H1 (cell line): ENCODE measurements at regions not wholly inside any gene's neighbourhood (a gene's known extent, or its start where the extent isn't known, plus 50 kb on each side); places are given as distances from the start of the nearest gene placed in this dataset.

Source experiments
- CTCF ChIA-PET: fragments of 300-600 bp; sonication (Branson Sonifier 250); formaldehyde crosslinking; loops from one replicate; lab custom pipeline; 2021; ENCODE audit not compliant: partially characterized antibody; lab: Charles Lee
- POLR2A ChIA-PET: fragments of 300-600 bp; sonication (Branson Sonifier 250); formaldehyde crosslinking; loops from one replicate; lab custom pipeline; 2021; ENCODE audit warnings: inconsistent platforms; ENCODE audit not compliant: partially characterized antibody; lab: Charles Lee
- DNase-seq, 2 experiments: peaks; one replicate each; pipeline versions ENCODE4 v3.0.0 to v3.0.0-alpha.2; 2010 to 2022; ENCODE audit warnings: low spot score in 2 of 2, low read depth in 1 of 2, mixed read lengths in 1 of 2
- FAIRE-seq: peaks from 2 replicates; lab custom pipeline; 2011; peaks lifted over from hg19 to GRCh38; lab: Jason Lieb, UNC
- H2AFZ ChIP-seq: 2 replicates; pipeline ENCODE4 v1.8.1; 2012; ENCODE audit warnings: low read length, inconsistent platforms
- H2AK5ac ChIP-seq: 2 replicates; pipeline ENCODE4 v1.6.1; 2013; ENCODE audit warnings: low read depth, low read length
- H2BK120ac ChIP-seq: replicated peaks from 2 replicates; pipeline ENCODE3; 2013; ENCODE audit warnings: low read depth, low read length, inconsistent platforms
- H2BK12ac ChIP-seq: 2 replicates; pipeline ENCODE4 v1.6.1; 2013; ENCODE audit warnings: low read depth, low read length
- H2BK15ac ChIP-seq: 2 replicates; pipeline ENCODE4 v1.6.1; 2013; ENCODE audit warnings: low read length
- H2BK20ac ChIP-seq: 2 replicates; pipeline ENCODE4 v1.6.1; 2013; ENCODE audit warnings: low read length
- H2BK5ac ChIP-seq: 2 replicates; pipeline ENCODE4 v1.6.1; 2013; ENCODE audit warnings: low read depth, low read length
- H3K14ac ChIP-seq: 2 replicates; pipeline ENCODE4 v1.6.1; 2013; ENCODE audit warnings: inconsistent platforms; ENCODE audit not compliant: insufficient read length
- H3K18ac ChIP-seq: 2 replicates; pipeline ENCODE4 v1.6.1; 2013; ENCODE audit warnings: low read length; ENCODE audit errors: extremely low read depth
- H3K23ac ChIP-seq: 2 replicates; pipeline ENCODE4 v1.6.1; 2013; ENCODE audit warnings: inconsistent platforms; ENCODE audit not compliant: insufficient read length
- H3K23me2 ChIP-seq: 2 replicates; pipeline ENCODE4 v1.6.1; 2013; ENCODE audit warnings: low read depth, low read length
- H3K27ac ChIP-seq: 2 replicates; pipeline ENCODE4 v1.6.1; 2011; ENCODE audit warnings: low read depth, low read length, inconsistent platforms
- H3K27me3 ChIP-seq, 4 experiments: replicated peaks in 1 of 4; 1 replicate in 1 of 4; 2 replicates in 3 of 4; pipeline versions ENCODE4 v1.6.1 to v1.8.1; 2011 to 2013; ENCODE audit warnings: low read length in 3 of 4, mild to moderate bottlenecking in 3 of 4, inconsistent platforms in 2 of 4, mixed read lengths in 2 of 4, moderate library complexity in 1 of 4; ENCODE audit not compliant: control insufficient read depth in 3 of 4, insufficient read depth in 3 of 4; ENCODE audit errors: extremely low read depth in 1 of 4
- H3K36me3 ChIP-seq, 4 experiments: 2 replicates each; pipeline versions ENCODE4 v1.6.1 to v1.8.1; 2011 to 2013; ENCODE audit warnings: mild to moderate bottlenecking in 4 of 4, low read length in 3 of 4, moderate library complexity in 2 of 4, control low read depth in 1 of 4, inconsistent platforms in 1 of 4; ENCODE audit not compliant: insufficient read depth in 4 of 4, control insufficient read depth in 2 of 4
- H3K4ac ChIP-seq: replicated peaks from 2 replicates; pipeline ENCODE3; 2013; ENCODE audit warnings: low read length, low read depth, mixed read lengths, inconsistent platforms; ENCODE audit not compliant: insufficient read length
- H3K4me1 ChIP-seq, 4 experiments: replicated peaks in 1 of 4; 1 replicate in 1 of 4; 2 replicates in 3 of 4; pipeline versions ENCODE4 v1.6.1 to v1.8.1; 2011 to 2013; ENCODE audit warnings: low read length in 3 of 4, inconsistent platforms in 2 of 4, mixed read lengths in 1 of 4; ENCODE audit not compliant: insufficient read depth in 4 of 4, control insufficient read depth in 3 of 4
- H3K4me2 ChIP-seq, 2 experiments: 2 replicates each; pipeline versions ENCODE4 v1.6.1 to v1.8.1; 2011 to 2013; ENCODE audit warnings: low read depth in 2 of 2, low read length in 2 of 2, control low read depth in 1 of 2, inconsistent platforms in 1 of 2, mild to moderate bottlenecking in 1 of 2; ENCODE audit not compliant: insufficient read depth in 1 of 2
- H3K4me3 ChIP-seq, 4 experiments: fragments of 200-600, 300-600 bp in 1 of 4; sonication (generic), shearing (Covaris generic), sonication (Bioruptor Twin) in 1 of 4; 2 replicates each; pipeline versions ENCODE4 v1.5.1 to v1.8.1; 2011 to 2016; ENCODE audit warnings: low read length in 4 of 4, low read depth in 3 of 4, control low read depth in 2 of 4, inconsistent platforms in 2 of 4, mild to moderate bottlenecking in 2 of 4, mixed read lengths in 1 of 4, moderate library complexity in 1 of 4; ENCODE audit not compliant: insufficient read depth in 2 of 4; ENCODE audit errors: extremely low read depth in 1 of 4
- H3K56ac ChIP-seq: replicated peaks from 2 replicates; pipeline ENCODE3; 2013; ENCODE audit warnings: low read depth, mild to moderate bottlenecking, mixed read lengths, low read length, inconsistent platforms; ENCODE audit not compliant: insufficient read length
- H3K79me1 ChIP-seq: 2 replicates; pipeline ENCODE4 v1.6.1; 2013; ENCODE audit warnings: low read depth, low read length, control low read depth
- H3K79me2 ChIP-seq, 2 experiments: 2 replicates each; pipeline versions ENCODE4 v1.6.1 to v1.8.1; 2012 to 2013; ENCODE audit warnings: low read length in 2 of 2, mild to moderate bottlenecking in 2 of 2, inconsistent platforms in 1 of 2; ENCODE audit not compliant: insufficient read depth in 2 of 2, control insufficient read depth in 1 of 2
- H3K9ac ChIP-seq, 4 experiments: replicated peaks in 1 of 4; 1 replicate in 1 of 4; 2 replicates in 3 of 4; pipeline versions ENCODE4 v1.6.1 to v1.8.1; 2011 to 2013; ENCODE audit warnings: low read depth in 3 of 4, low read length in 3 of 4, control low read depth in 2 of 4, mild to moderate bottlenecking in 2 of 4, moderate library complexity in 2 of 4, inconsistent platforms in 1 of 4; ENCODE audit errors: extremely low read depth in 1 of 4
- H3K9me3 ChIP-seq, 2 experiments: 2 replicates each; pipeline versions ENCODE4 v1.6.1 to v1.8.1; 2012 to 2013; ENCODE audit warnings: mild to moderate bottlenecking in 2 of 2, moderate library complexity in 2 of 2, control low read depth in 1 of 2, inconsistent platforms in 1 of 2, low read depth in 1 of 2, low read length in 1 of 2, mixed read lengths in 1 of 2; ENCODE audit not compliant: insufficient read depth in 2 of 2
- H4K20me1 ChIP-seq, 2 experiments: replicated peaks in 1 of 2; 2 replicates each; pipeline versions ENCODE3 to v1.8.1; 2011 to 2013; ENCODE audit warnings: inconsistent platforms in 2 of 2, low read length in 2 of 2, mild to moderate bottlenecking in 1 of 2; ENCODE audit not compliant: insufficient read depth in 2 of 2, control insufficient read depth in 1 of 2
- H4K5ac ChIP-seq: 2 replicates; pipeline ENCODE4 v1.6.1; 2013; ENCODE audit warnings: low read length, low read depth, mixed read lengths, inconsistent platforms; ENCODE audit not compliant: insufficient read length
- H4K8ac ChIP-seq: 2 replicates; pipeline ENCODE4 v1.8.0; 2013; ENCODE audit warnings: mild to moderate bottlenecking, moderate library complexity, low read length, inconsistent platforms; ENCODE audit not compliant: insufficient read depth; ENCODE audit errors: extremely low read depth
- H4K91ac ChIP-seq: replicated peaks from 2 replicates; pipeline ENCODE3; 2013; ENCODE audit warnings: low read length, mixed read lengths, inconsistent platforms; ENCODE audit not compliant: insufficient read length
- ASH2L ChIP-seq: fragments of 200-600, 300-600 bp; sonication (generic); IDR thresholded peaks from one replicate; pipeline ENCODE4 v1.7.1; 2017; ENCODE audit warnings: low read length
- CBX5 ChIP-seq: fragments of 300-800, 300-1000 bp; sonication (generic); IDR thresholded peaks from 2 replicates; pipeline ENCODE4 v1.7.1; 2016; ENCODE audit warnings: antibody characterized with exemption, low read length, low read depth
- HDAC6 ChIP-seq: IDR thresholded peaks from one replicate; pipeline ENCODE4 v1.7.1; 2012; ENCODE audit warnings: low read depth, mild to moderate bottlenecking, inconsistent platforms, low read length, moderate library complexity
- JUN ChIP-seq: IDR thresholded peaks from 2 replicates; pipeline ENCODE4 v1.6.1; 2011; ENCODE audit warnings: low read depth, mild to moderate bottlenecking, improper control_type of control experiment, low read length
- KDM1A ChIP-seq: fragments of 200-600, 300-600 bp; sonication (generic); IDR thresholded peaks from 2 replicates; pipeline ENCODE4 v1.7.1; 2016; ENCODE audit warnings: mild to moderate bottlenecking, low read length, borderline replicate concordance
- SAP30 ChIP-seq: fragments of 300-600 bp; sonication (generic); IDR thresholded peaks from 2 replicates; pipeline ENCODE4 v1.7.1; 2012; ENCODE audit warnings: low read length, moderate library complexity, mild to moderate bottlenecking, inconsistent platforms; ENCODE audit not compliant: insufficient read depth, insufficient replicate concordance
- SP1 ChIP-seq: IDR thresholded peaks from 2 replicates; pipeline ENCODE4 v1.6.1; 2011; ENCODE audit warnings: low read depth, low read length
- SUZ12 ChIP-seq: fragments of 200-600 bp; sonication (generic); IDR thresholded peaks from 2 replicates; pipeline ENCODE4 v1.6.1; 2012; ENCODE audit warnings: mild to moderate bottlenecking, inconsistent platforms, low read length, moderate library complexity, mixed read lengths
- TBP ChIP-seq: IDR thresholded peaks from 2 replicates; pipeline ENCODE4 v1.6.1; 2011; ENCODE audit warnings: low read depth, low read length, improper control_type of control experiment
- TEAD4 ChIP-seq: IDR thresholded peaks from 2 replicates; pipeline ENCODE4 v1.6.1; 2012; ENCODE audit warnings: low read depth, low read length, inconsistent platforms, mixed read lengths
- ZNF274 ChIP-seq: IDR thresholded peaks from 2 replicates; pipeline ENCODE4 v1.7.0; 2012; ENCODE audit warnings: low read length, borderline replicate concordance; ENCODE audit errors: extremely low read depth
- TF ChIP-seq, protein P1 (sequence below), 3 experiments: IDR thresholded peaks; 1 replicate in 2 of 3; 2 replicates in 1 of 3; pipeline versions ENCODE4 v1.5.1 to v1.6.1; 2011; ENCODE audit warnings: low read length in 3 of 3, mild to moderate bottlenecking in 3 of 3, inconsistent platforms in 2 of 3, low read depth in 1 of 3, moderate library complexity in 1 of 3; ENCODE audit not compliant: insufficient read depth in 1 of 3; ENCODE audit errors: control extremely low read depth in 1 of 3

DNA sequence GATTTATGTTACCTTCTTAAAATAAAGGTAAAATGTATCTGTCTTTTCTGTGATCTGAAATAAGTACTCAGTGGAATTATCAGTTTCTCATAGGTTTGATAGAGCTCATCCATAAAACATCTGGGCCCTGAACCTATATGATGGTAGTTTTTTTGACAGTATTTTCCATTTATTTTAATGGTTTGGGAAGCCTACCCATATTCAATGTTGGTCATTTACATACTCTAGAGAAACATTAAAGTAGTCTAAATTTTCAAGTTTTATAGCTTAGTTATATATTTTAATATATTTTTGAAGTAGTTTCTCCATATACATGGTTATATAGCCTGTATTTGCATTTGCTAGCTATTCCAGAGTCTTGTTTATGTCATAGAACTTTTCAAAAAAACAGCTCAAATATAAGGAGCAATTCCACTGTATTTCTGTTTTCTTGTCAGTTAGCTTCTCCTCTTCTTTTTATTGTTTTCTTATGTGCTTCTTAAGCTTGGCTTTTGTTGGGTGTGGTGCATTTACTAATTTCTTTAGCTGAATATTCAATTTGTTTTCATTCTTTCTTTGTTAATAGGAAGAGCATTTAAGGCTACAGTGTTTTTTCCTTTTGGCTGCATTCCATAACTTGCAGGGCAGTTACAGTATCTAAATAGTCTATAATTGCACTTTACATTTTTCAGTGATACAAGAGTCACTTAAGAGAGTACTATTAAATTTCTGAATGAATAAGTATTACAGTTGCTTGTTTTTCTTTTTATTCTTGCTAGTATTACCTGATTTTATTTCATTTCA is 181.4 kb downstream of the DKK2 start:
- Histone ChIP-seq H4K20me1 (no peaks in the 10 kb centered on the region), H3K27me3 (no peaks in the 10 kb centered on the region), H3K4me3 (no peak overlapping the region), H3K18ac (no peak overlapping the region), H3K9me3 (no peaks in the 10 kb centered on the region), H3K79me1 (no peaks in the 10 kb centered on the region), H2BK120ac (no peak overlapping the region), H3K36me3 (no peaks in the 10 kb centered on the region), H4K5ac (no peak overlapping the region), H3K4ac (no peak overlapping the region), H2AFZ (no peak overlapping the region), H3K4me1 (no peaks in the 10 kb centered on the region), H3K14ac (no peak overlapping the region), H3K9ac (no peak overlapping the region), H2AK5ac (no peak overlapping the region), H2BK15ac (no peak overlapping the region), H3K79me2 (no peaks in the 10 kb centered on the region), H3K56ac (no peak overlapping the region), H4K91ac (no peak overlapping the region), H3K4me2 (no peak overlapping the region), H2BK12ac (no peak overlapping the region), H3K23me2 (no peaks in the 10 kb centered on the region), H2BK20ac (no peak overlapping the region), H2BK5ac (no peak overlapping the region), H3K27ac (no peak overlapping the region), H3K23ac (no peak overlapping the region), H4K8ac (no peak overlapping the region)
- DNase-seq (no peak), FAIRE-seq (no peak)
- TF ChIP-seq CBX5 = no peak
- TF ChIP-seq, protein P1, sequence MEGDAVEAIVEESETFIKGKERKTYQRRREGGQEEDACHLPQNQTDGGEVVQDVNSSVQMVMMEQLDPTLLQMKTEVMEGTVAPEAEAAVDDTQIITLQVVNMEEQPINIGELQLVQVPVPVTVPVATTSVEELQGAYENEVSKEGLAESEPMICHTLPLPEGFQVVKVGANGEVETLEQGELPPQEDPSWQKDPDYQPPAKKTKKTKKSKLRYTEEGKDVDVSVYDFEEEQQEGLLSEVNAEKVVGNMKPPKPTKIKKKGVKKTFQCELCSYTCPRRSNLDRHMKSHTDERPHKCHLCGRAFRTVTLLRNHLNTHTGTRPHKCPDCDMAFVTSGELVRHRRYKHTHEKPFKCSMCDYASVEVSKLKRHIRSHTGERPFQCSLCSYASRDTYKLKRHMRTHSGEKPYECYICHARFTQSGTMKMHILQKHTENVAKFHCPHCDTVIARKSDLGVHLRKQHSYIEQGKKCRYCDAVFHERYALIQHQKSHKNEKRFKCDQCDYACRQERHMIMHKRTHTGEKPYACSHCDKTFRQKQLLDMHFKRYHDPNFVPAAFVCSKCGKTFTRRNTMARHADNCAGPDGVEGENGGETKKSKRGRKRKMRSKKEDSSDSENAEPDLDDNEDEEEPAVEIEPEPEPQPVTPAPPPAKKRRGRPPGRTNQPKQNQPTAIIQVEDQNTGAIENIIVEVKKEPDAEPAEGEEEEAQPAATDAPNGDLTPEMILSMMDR (IDR thresholded peaks at IDR 0.05; ENCODE audit: control extremely low read depth in 1 of 3, insufficient read depth in 1 of 3, low read depth in 1 of 3, low read length in 3 of 3) = no peak
- TF ChIP-seq SAP30 = no peak
- no peak for TF ChIP-seq KDM1A
- no peak for TF ChIP-seq SP1
- no peak for TF ChIP-seq ASH2L
- TF ChIP-seq TEAD4 = no peak
- TF ChIP-seq SUZ12 = no peak
- no peak for TF ChIP-seq JUN
- TF ChIP-seq ZNF274 = no peak
- no peak for TF ChIP-seq TBP
- no peak for TF ChIP-seq HDAC6
- ChIA-PET POLR2A (no interaction called here), CTCF (interaction anchor here (0.6 kb wide), 2 partner anchors 13 to 240 kb away, joined by 3 read pairs; no protein-coding TSS in a partner anchor)
